Fibroblast of lung (primary cell): ENCODE measurements at regions not wholly inside any gene's neighbourhood (a gene's known extent, or its start where the extent isn't known, plus 50 kb on each side); places are given as distances from the start of the nearest gene placed in this dataset.

Source experiments
- EZH2 ChIP-seq: IDR thresholded peaks from 2 replicates; pipeline ENCODE4 v1.5.1; 2012; ENCODE audit warnings: low read length, control low read depth, mild to moderate bottlenecking; ENCODE audit errors: missing control alignments
- TF ChIP-seq, protein P1 (sequence below), 2 donors: IDR thresholded peaks in 1 of 2; conservative IDR thresholded peaks in 1 of 2; 1 replicate in 1 of 2; 2 replicates in 1 of 2; pipeline ENCODE4 v1.5.1; 2011 to 2012; ENCODE audit warnings: low read length in 2 of 2, control low read depth in 1 of 2, inconsistent platforms in 1 of 2, low read depth in 1 of 2, mild to moderate bottlenecking in 1 of 2

DNA sequence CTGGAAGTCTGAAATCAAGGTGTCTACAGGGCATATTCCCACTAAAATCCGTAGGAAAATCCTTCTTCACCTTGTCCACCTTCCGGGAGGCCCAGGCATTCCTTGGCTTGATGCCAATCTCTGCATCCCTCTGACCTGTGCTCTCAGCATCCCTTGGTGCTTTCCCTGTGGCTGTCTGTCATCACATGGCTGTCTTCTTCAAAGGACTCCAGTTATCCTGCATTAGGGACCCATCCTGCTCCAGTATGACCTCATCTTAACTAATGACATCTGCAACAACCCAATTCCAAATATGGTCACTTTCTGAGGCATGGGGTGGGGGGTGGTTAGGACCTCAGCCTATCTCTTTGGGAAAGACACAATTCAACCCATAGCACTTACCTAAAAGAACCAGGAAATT, 423.8 kb downstream of the IRS2 start:
- TF ChIP-seq EZH2: no peak
- TF ChIP-seq, protein P1, sequence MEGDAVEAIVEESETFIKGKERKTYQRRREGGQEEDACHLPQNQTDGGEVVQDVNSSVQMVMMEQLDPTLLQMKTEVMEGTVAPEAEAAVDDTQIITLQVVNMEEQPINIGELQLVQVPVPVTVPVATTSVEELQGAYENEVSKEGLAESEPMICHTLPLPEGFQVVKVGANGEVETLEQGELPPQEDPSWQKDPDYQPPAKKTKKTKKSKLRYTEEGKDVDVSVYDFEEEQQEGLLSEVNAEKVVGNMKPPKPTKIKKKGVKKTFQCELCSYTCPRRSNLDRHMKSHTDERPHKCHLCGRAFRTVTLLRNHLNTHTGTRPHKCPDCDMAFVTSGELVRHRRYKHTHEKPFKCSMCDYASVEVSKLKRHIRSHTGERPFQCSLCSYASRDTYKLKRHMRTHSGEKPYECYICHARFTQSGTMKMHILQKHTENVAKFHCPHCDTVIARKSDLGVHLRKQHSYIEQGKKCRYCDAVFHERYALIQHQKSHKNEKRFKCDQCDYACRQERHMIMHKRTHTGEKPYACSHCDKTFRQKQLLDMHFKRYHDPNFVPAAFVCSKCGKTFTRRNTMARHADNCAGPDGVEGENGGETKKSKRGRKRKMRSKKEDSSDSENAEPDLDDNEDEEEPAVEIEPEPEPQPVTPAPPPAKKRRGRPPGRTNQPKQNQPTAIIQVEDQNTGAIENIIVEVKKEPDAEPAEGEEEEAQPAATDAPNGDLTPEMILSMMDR (conservative IDR thresholded peaks at IDR 0.05 in 1 of 2, IDR thresholded peaks at IDR 0.05 in 1 of 2; ENCODE audit: low read depth in 1 of 2, low read length in 2 of 2): no peak
